HG03432 (cell line): ENCODE measurements at regions not wholly inside any gene's neighbourhood (a gene's known extent, or its start where the extent isn't known, plus 50 kb on each side); places are given as distances from the start of the nearest gene placed in this dataset.

Experiments
- ATAC-seq: cut with Tn5 transposase; IDR thresholded peaks from one replicate; pipeline ENCODE4 v1.9.1; 2021; ENCODE audit warnings: mild to moderate bottlenecking, moderate library complexity; ENCODE audit not compliant: unreplicated experiment

- no peak for ATAC-seq
Measured at GRCh38 chr11:80082406-80082805, 641.6 kb upstream of the TENM4 start.

GRCh38 chr11:80077113-80077512 is 636.3 kb upstream of the TENM4 start:
- ATAC-seq: no peak

- no peak for ATAC-seq
Measured at GRCh38 chr11:80074837-80075236, 634.0 kb upstream of the TENM4 start.

- no peak for ATAC-seq
Measured at GRCh38 chr11:80066291-80066690, 625.5 kb upstream of the TENM4 start.

- no peak for ATAC-seq
Measured at GRCh38 chr11:80065086-80065485, 624.3 kb upstream of the TENM4 start.

GRCh38 chr11:80061056-80061455 is 620.2 kb upstream of the TENM4 start:
- ATAC-seq: no peak

GRCh38 chr11:80054582-80055165 is 613.8 kb upstream of the TENM4 start:
- ATAC-seq: no peak

- no peak for ATAC-seq
Measured at GRCh38 chr11:80048513-80048912, 607.7 kb upstream of the TENM4 start.

GRCh38 chr11:80041136-80042000 is 600.5 kb upstream of the TENM4 start:
- ATAC-seq: no peak

- ATAC-seq: no peak
Measured at GRCh38 chr11:80034801-80035200, 594.0 kb upstream of the TENM4 start.

- ATAC-seq: no peak
Measured at GRCh38 chr11:80031014-80031600, 590.3 kb upstream of the TENM4 start.

- no peak for ATAC-seq
Measured at GRCh38 chr11:80028998-80029397, 588.2 kb upstream of the TENM4 start.

- no peak for ATAC-seq
Measured at GRCh38 chr11:80024119-80024518, 583.3 kb upstream of the TENM4 start.

- ATAC-seq: no peak
Measured at GRCh38 chr11:80023386-80023785, 582.6 kb upstream of the TENM4 start.

- no peak for ATAC-seq
Measured at GRCh38 chr11:80010536-80010935, 569.7 kb upstream of the TENM4 start.

- no peak for ATAC-seq
Measured at GRCh38 chr11:80009081-80009480, 568.3 kb upstream of the TENM4 start.

GRCh38 chr11:80007616-80008015 is 566.8 kb upstream of the TENM4 start:
- no peak for ATAC-seq

GRCh38 chr11:79990141-79990540 is 549.3 kb upstream of the TENM4 start:
- ATAC-seq: no peak

GRCh38 chr11:79982185-79982584 is 541.4 kb upstream of the TENM4 start:
- ATAC-seq: no peak

- ATAC-seq: no peak
Measured at GRCh38 chr11:79980916-79981315, 540.1 kb upstream of the TENM4 start.

- ATAC-seq: no peak
Measured at GRCh38 chr11:79973721-79974617, 533.1 kb upstream of the TENM4 start.
